ENCODE measurements at regions not wholly inside any gene's neighbourhood (a gene's known extent, or its start where the extent isn't known, plus 50 kb on each side); places are given as distances from the start of the nearest gene placed in this dataset.

- WGBS (ENCODE audit: insufficient coverage) = 25% methylated on average over 16 of the region's 16 CpGs
- Histone ChIP-seq H3K27ac (ENCODE audit: low read depth, low read length) (no peak overlapping the region), H3K4me1 (ENCODE audit: control insufficient read depth, insufficient read depth, low read length) (peaks cover 28% of the 10 kb centered on the region)
Measured at GRCh38 chr17:73719588-73720071, 75.4 kb upstream of the SDK2 start.

GRCh38 chr17:73720187-73720834, 76.1 kb upstream of the SDK2 start:
- peaks cover 6% of the 10 kb centered on the region for H3K27me3 ChIP-seq (ENCODE audit: control insufficient read depth, insufficient read depth, low read length)
- no peaks in the 10 kb centered on the region for H3K36me3 ChIP-seq (ENCODE audit: control insufficient read depth, insufficient read depth, low read length)
- no peak for DNase-seq (ENCODE audit: low read depth in 4 of 6, low spot score in 6 of 6)
- H3K4me3 ChIP-seq (ENCODE audit: low read depth, low read length) = no peak overlapping the region
- WGBS (ENCODE audit: insufficient coverage) = 89% methylated on average over 10 of the region's 10 CpGs
- no peaks in the 10 kb centered on the region for H3K9me3 ChIP-seq (ENCODE audit: control insufficient read depth, insufficient read depth, low read length)
- peaks cover 28% of the 10 kb centered on the region for H3K4me1 ChIP-seq (ENCODE audit: control insufficient read depth, insufficient read depth, low read length)
- H3K27ac ChIP-seq (ENCODE audit: low read depth, low read length) = no peak overlapping the region

More at GRCh38 chr17:73719588-73720071, 75.4 kb upstream of the SDK2 start:
- no peaks in the 10 kb centered on the region for H3K9me3 ChIP-seq (ENCODE audit: control insufficient read depth, insufficient read depth, low read length)
- no peak overlapping the region for H3K4me3 ChIP-seq (ENCODE audit: low read depth, low read length)
- no peaks in the 10 kb centered on the region for H3K36me3 ChIP-seq (ENCODE audit: control insufficient read depth, insufficient read depth, low read length)
- peak in 3 of 6 donors; percentile 36 to 79 (median 76) for DNase-seq (ENCODE audit: low read depth in 4 of 6, low spot score in 6 of 6)
- peaks cover 6% of the 10 kb centered on the region for H3K27me3 ChIP-seq (ENCODE audit: control insufficient read depth, insufficient read depth, low read length)

- Histone ChIP-seq H3K4me3 (ENCODE audit: low read depth, low read length) (no peak overlapping the region), H3K36me3 (ENCODE audit: control insufficient read depth, insufficient read depth, low read length) (no peaks in the 10 kb centered on the region), H3K27me3 (ENCODE audit: control insufficient read depth, insufficient read depth, low read length) (peaks cover 4% of the 10 kb centered on the region), H3K9me3 (ENCODE audit: control insufficient read depth, insufficient read depth, low read length) (no peaks in the 10 kb centered on the region), H3K4me1 (ENCODE audit: control insufficient read depth, insufficient read depth, low read length) (peaks cover 28% of the 10 kb centered on the region), H3K27ac (ENCODE audit: low read depth, low read length) (no peak overlapping the region)
- no CpG with 5 or more reads among the region's 6 CpGs for WGBS (ENCODE audit: insufficient coverage)
- DNase-seq (ENCODE audit: low read depth in 4 of 6, low spot score in 6 of 6) = peak in 1 of 6 donors; percentile 32
Measured at GRCh38 chr17:73722165-73722564, 77.9 kb upstream of the SDK2 start.

GRCh38 chr17:73723317-73723716, 79.1 kb upstream of the SDK2 start:
- H3K4me1 ChIP-seq (ENCODE audit: control insufficient read depth, insufficient read depth, low read length) = peaks cover 28% of the 10 kb centered on the region
- no peak for DNase-seq (ENCODE audit: low read depth in 4 of 6, low spot score in 6 of 6)
- H3K27me3 ChIP-seq (ENCODE audit: control insufficient read depth, insufficient read depth, low read length) = peaks cover 4% of the 10 kb centered on the region
- 90% methylated on average over 2 of the region's 4 CpGs for WGBS (ENCODE audit: insufficient coverage)
- no peak overlapping the region for H3K27ac ChIP-seq (ENCODE audit: low read depth, low read length)
- no peaks in the 10 kb centered on the region for H3K9me3 ChIP-seq (ENCODE audit: control insufficient read depth, insufficient read depth, low read length)
- H3K36me3 ChIP-seq (ENCODE audit: control insufficient read depth, insufficient read depth, low read length) = no peaks in the 10 kb centered on the region
- H3K4me3 ChIP-seq (ENCODE audit: low read depth, low read length) = no peak overlapping the region

GRCh38 chr17:73724341-73724740, 80.1 kb upstream of the SDK2 start:
- Histone ChIP-seq H3K4me3 (ENCODE audit: low read depth, low read length) (no peak overlapping the region), H3K36me3 (ENCODE audit: control insufficient read depth, insufficient read depth, low read length) (no peaks in the 10 kb centered on the region), H3K4me1 (ENCODE audit: control insufficient read depth, insufficient read depth, low read length) (peaks cover 22% of the 10 kb centered on the region), H3K27me3 (ENCODE audit: control insufficient read depth, insufficient read depth, low read length) (peaks cover 2% of the 10 kb centered on the region), H3K27ac (ENCODE audit: low read depth, low read length) (no peak overlapping the region), H3K9me3 (ENCODE audit: control insufficient read depth, insufficient read depth, low read length) (no peaks in the 10 kb centered on the region)
- WGBS (ENCODE audit: insufficient coverage) = 88% methylated on average over 5 of the region's 5 CpGs
- no peak for DNase-seq (ENCODE audit: low read depth in 4 of 6, low spot score in 6 of 6)

- Histone ChIP-seq H3K36me3 (ENCODE audit: control insufficient read depth, insufficient read depth, low read length) (no peaks in the 10 kb centered on the region), H3K4me1 (ENCODE audit: control insufficient read depth, insufficient read depth, low read length) (peaks cover 16% of the 10 kb centered on the region), H3K4me3 (ENCODE audit: low read depth, low read length) (no peak overlapping the region), H3K27ac (ENCODE audit: low read depth, low read length) (no peak overlapping the region), H3K9me3 (ENCODE audit: control insufficient read depth, insufficient read depth, low read length) (no peaks in the 10 kb centered on the region), H3K27me3 (ENCODE audit: control insufficient read depth, insufficient read depth, low read length) (peaks cover 2% of the 10 kb centered on the region)
- WGBS (ENCODE audit: insufficient coverage) = no CpG with 5 or more reads among the region's 4 CpGs
- no peak for DNase-seq (ENCODE audit: low read depth in 4 of 6, low spot score in 6 of 6)
Measured at GRCh38 chr17:73724990-73725389, 80.7 kb upstream of the SDK2 start.

- WGBS (ENCODE audit: insufficient coverage) = 85% methylated on average over 8 of the region's 12 CpGs
- Histone ChIP-seq H3K27me3 (ENCODE audit: control insufficient read depth, insufficient read depth, low read length) (peaks cover 2% of the 10 kb centered on the region), H3K4me1 (ENCODE audit: control insufficient read depth, insufficient read depth, low read length) (peaks cover 9% of the 10 kb centered on the region), H3K4me3 (ENCODE audit: low read depth, low read length) (no peak overlapping the region), H3K36me3 (ENCODE audit: control insufficient read depth, insufficient read depth, low read length) (no peaks in the 10 kb centered on the region), H3K27ac (ENCODE audit: low read depth, low read length) (no peak overlapping the region), H3K9me3 (ENCODE audit: control insufficient read depth, insufficient read depth, low read length) (peaks cover under 1% of the 10 kb centered on the region)
- no peak for DNase-seq (ENCODE audit: low read depth in 4 of 6, low spot score in 6 of 6)
Measured at GRCh38 chr17:73725794-73726515, 81.7 kb upstream of the SDK2 start.

- H3K4me1 ChIP-seq (ENCODE audit: control insufficient read depth, insufficient read depth, low read length) = peaks cover 9% of the 10 kb centered on the region
- no peak for DNase-seq (ENCODE audit: low read depth in 4 of 6, low spot score in 6 of 6)
- H3K27me3 ChIP-seq (ENCODE audit: control insufficient read depth, insufficient read depth, low read length) = peaks cover 2% of the 10 kb centered on the region
- no peak overlapping the region for H3K27ac ChIP-seq (ENCODE audit: low read depth, low read length)
- H3K36me3 ChIP-seq (ENCODE audit: control insufficient read depth, insufficient read depth, low read length) = no peaks in the 10 kb centered on the region
- 94% methylated on average over 7 of the region's 8 CpGs for WGBS (ENCODE audit: insufficient coverage)
- no peak overlapping the region for H3K4me3 ChIP-seq (ENCODE audit: low read depth, low read length)
- H3K9me3 ChIP-seq (ENCODE audit: control insufficient read depth, insufficient read depth, low read length) = peaks cover 3% of the 10 kb centered on the region
Measured at GRCh38 chr17:73727941-73728340, 83.7 kb upstream of the SDK2 start.

GRCh38 chr17:73729101-73729500, 84.9 kb upstream of the SDK2 start:
- Histone ChIP-seq H3K36me3 (ENCODE audit: control insufficient read depth, insufficient read depth, low read length) (no peaks in the 10 kb centered on the region), H3K4me3 (ENCODE audit: low read depth, low read length) (no peak overlapping the region)
- WGBS (ENCODE audit: insufficient coverage) = 100% methylated on average over 3 of the region's 6 CpGs

GRCh38 chr17:73731733-73732132, 87.5 kb upstream of the SDK2 start:
- DNase-seq (ENCODE audit: low read depth in 4 of 6, low spot score in 6 of 6) = no peak
- Histone ChIP-seq H3K4me3 (ENCODE audit: low read depth, low read length) (no peak overlapping the region), H3K27me3 (ENCODE audit: control insufficient read depth, insufficient read depth, low read length) (peaks cover 2% of the 10 kb centered on the region), H3K36me3 (ENCODE audit: control insufficient read depth, insufficient read depth, low read length) (no peaks in the 10 kb centered on the region), H3K27ac (ENCODE audit: low read depth, low read length) (no peak overlapping the region), H3K4me1 (ENCODE audit: control insufficient read depth, insufficient read depth, low read length) (no peaks in the 10 kb centered on the region), H3K9me3 (ENCODE audit: control insufficient read depth, insufficient read depth, low read length) (peaks cover 3% of the 10 kb centered on the region)
- 97% methylated on average over 5 of the region's 10 CpGs for WGBS (ENCODE audit: insufficient coverage)

More at GRCh38 chr17:73729101-73729500, 84.9 kb upstream of the SDK2 start:
- Histone ChIP-seq H3K4me1 (ENCODE audit: control insufficient read depth, insufficient read depth, low read length) (peaks cover 5% of the 10 kb centered on the region), H3K27me3 (ENCODE audit: control insufficient read depth, insufficient read depth, low read length) (peaks cover 2% of the 10 kb centered on the region), H3K27ac (ENCODE audit: low read depth, low read length) (no peak overlapping the region), H3K9me3 (ENCODE audit: control insufficient read depth, insufficient read depth, low read length) (peaks cover 3% of the 10 kb centered on the region)
- DNase-seq (ENCODE audit: low read depth in 4 of 6, low spot score in 6 of 6) = no peak

Measured in spinal cord (tissue), 9 donors.